Endothelial cell of umbilical vein (primary cell): ENCODE measurements at regions not wholly inside any gene's neighbourhood (a gene's known extent, or its start where the extent isn't known, plus 50 kb on each side); places are given as distances from the start of the nearest gene placed in this dataset.

Experiments used
- CTCF ChIP-seq, 2 donors: IDR thresholded peaks; 1 replicate in 1 of 2; 2 replicates in 1 of 2; pipeline ENCODE4 v1.5.1; 2011; ENCODE audit warnings: low read length in 2 of 2, mild to moderate bottlenecking in 2 of 2, moderate library complexity in 2 of 2, control low read depth in 1 of 2, inconsistent platforms in 1 of 2, low read depth in 1 of 2; ENCODE audit not compliant: insufficient read depth in 1 of 2; ENCODE audit errors: extremely low read depth in 1 of 2
- MAX ChIP-seq: IDR thresholded peaks from 2 replicates; pipeline ENCODE4 v1.6.1; 2011; ENCODE audit not compliant: insufficient read depth, insufficient read length

GRCh38 chr5:144703776-144704175 lies 533.1 kb downstream of the KCTD16 start:
- TF ChIP-seq MAX (no peak), CTCF (IDR thresholded peaks at IDR 0.05; ENCODE audit: extremely low read depth in 1 of 2, insufficient read depth in 1 of 2, low read depth in 1 of 2, low read length in 2 of 2) (no peak)
